Right lobe of liver (tissue), 6 donors: ENCODE measurements at regions not wholly inside any gene's neighbourhood (a gene's known extent, or its start where the extent isn't known, plus 50 kb on each side); places are given as distances from the start of the nearest gene placed in this dataset.

Experiments used
- ATAC-seq, 4 donors: fragments of 200-7000 bp; cut with Tn5 transposase; one replicate each; pipeline ENCODE4 v1.9.1; 2020; ENCODE audit warnings: mild to moderate bottlenecking in 4 of 4, moderate library complexity in 4 of 4
- DNase-seq, 3 donors: peaks; one replicate each; pipeline ENCODE4 v3.0.0-alpha.2; 2020
- H3K27ac ChIP-seq, 3 donors: fragments of 200-600 bp; one replicate each; pipeline ENCODE4 v1.8.0; 2022
- H3K27me3 ChIP-seq, 2 donors: fragments of 200-600 bp; one replicate each; pipeline ENCODE4 v1.8.0; 2022
- H3K36me3 ChIP-seq, 4 donors: fragments of 200-600 bp; sonication (generic) in 1 of 4; one replicate each; pipeline versions ENCODE4 v1.5.1 to v1.8.0; 2017 to 2022; ENCODE audit warnings: control low read depth in 1 of 4
- H3K4me1 ChIP-seq, 4 donors: fragments of 200-600 bp; sonication (generic) in 1 of 4; one replicate each; pipeline versions ENCODE4 v1.5.1 to v1.8.0; 2017 to 2022; ENCODE audit warnings: control low read depth in 1 of 4
- H3K4me3 ChIP-seq, 3 donors: fragments of 200-600 bp; one replicate each; pipeline ENCODE4 v1.8.0; 2022
- H3K9me3 ChIP-seq, 4 donors: fragments of 200-600 bp; sonication (generic) in 1 of 4; one replicate each; pipeline versions ENCODE4 v1.5.1 to v1.8.0; 2017 to 2022; ENCODE audit warnings: control low read depth in 1 of 4
- POLR2A ChIP-seq: fragments of 450-650 bp; IDR thresholded peaks from one replicate; pipeline ENCODE4 v1.6.1; 2017; ENCODE audit warnings: antibody characterized with exemption, mild to moderate bottlenecking
- WGBS: methylation state at CpG from one replicate; pipeline ENCODE4 v1.1.6; 2018; ENCODE audit warnings: low coverage, low lambda C conversion rate; ENCODE audit not compliant: insufficient coverage; ENCODE audit errors: missing lambda C conversion rate; 5-methylcytosine and 5-hydroxymethylcytosine counted together
- intact Hi-C, 2 donors: fragments of 100-400 bp; cut with DNase I; formaldehyde crosslinking; loops; one replicate each; pipeline versions ENCODE4 v1.11.2 to v1.14.1; 2022
- TF ChIP-seq, protein P1 (sequence below), 4 donors: fragments of 200-600 bp in 3 of 4; fragments of 450-650 bp in 1 of 4; IDR thresholded peaks; one replicate each; pipeline versions ENCODE4 v1.5.1 to v1.8.0; 2016 to 2022; ENCODE audit warnings: antibody characterized with exemption in 4 of 4, mild to moderate bottlenecking in 2 of 4
- donor health status: DM: no; HTN: yes; CAD: no.
- donor health status: DM: no; HTN: no; CAD: no.
- donor health status: DM: no; HTN: no; CAD: no.
- donor health status: DM: no; HTN: yes; CAD: no.
- donor health status: DM: no; HTN: yes; CAD: no.

DNA sequence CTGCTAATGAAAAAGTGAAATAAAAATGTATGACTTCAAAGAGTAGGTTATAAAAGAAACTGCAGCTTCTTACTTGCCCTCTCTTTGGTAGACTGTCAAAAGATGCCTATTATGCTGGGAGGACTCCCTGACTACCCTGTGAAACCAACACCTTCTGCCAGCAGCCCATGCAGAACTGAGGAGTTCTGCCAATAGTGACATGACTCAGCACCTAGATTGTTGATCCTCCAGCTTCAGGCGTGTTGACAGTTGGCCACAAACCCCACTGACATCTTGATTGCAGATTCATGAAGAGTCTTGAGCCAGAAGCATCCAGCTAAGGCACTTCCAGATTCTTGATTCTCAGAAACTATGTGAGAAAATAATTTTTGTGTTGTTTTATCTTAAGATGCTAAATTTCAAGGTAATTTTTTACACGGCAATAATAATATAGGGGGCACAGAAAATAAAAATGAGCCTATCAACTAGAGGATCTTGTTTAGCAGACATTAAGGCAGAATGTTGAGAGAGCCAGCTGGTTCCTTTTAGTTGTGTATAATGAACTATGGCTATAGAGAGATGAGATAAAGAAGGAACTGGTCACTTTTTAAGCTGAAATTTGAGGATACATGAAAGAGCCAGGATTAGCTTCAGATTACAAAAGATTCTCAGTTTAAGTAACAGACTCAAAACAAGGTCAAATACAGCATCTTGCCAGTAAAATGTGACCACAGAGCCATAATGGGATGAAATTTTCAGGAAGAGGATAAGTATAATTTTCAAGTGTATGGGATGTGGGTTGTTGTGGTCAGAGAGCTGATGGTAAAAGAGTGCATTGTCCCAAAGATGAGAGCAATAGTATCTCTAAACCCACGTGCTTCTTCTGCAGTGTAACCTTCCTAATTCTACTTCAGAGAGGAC lies 588.7 kb upstream of the CBLB start:
- no peak for DNase-seq
- no peaks in the 10 kb centered on the region for H3K9me3 ChIP-seq
- WGBS: 33% methylated on average over 3 of the region's 3 CpGs
- TF ChIP-seq, protein P1, sequence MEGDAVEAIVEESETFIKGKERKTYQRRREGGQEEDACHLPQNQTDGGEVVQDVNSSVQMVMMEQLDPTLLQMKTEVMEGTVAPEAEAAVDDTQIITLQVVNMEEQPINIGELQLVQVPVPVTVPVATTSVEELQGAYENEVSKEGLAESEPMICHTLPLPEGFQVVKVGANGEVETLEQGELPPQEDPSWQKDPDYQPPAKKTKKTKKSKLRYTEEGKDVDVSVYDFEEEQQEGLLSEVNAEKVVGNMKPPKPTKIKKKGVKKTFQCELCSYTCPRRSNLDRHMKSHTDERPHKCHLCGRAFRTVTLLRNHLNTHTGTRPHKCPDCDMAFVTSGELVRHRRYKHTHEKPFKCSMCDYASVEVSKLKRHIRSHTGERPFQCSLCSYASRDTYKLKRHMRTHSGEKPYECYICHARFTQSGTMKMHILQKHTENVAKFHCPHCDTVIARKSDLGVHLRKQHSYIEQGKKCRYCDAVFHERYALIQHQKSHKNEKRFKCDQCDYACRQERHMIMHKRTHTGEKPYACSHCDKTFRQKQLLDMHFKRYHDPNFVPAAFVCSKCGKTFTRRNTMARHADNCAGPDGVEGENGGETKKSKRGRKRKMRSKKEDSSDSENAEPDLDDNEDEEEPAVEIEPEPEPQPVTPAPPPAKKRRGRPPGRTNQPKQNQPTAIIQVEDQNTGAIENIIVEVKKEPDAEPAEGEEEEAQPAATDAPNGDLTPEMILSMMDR (IDR thresholded peaks at IDR 0.05): no peak
- TF ChIP-seq POLR2A: no peak
- H3K4me1 ChIP-seq: no peaks in the 10 kb centered on the region
- H3K4me3 ChIP-seq: no peak overlapping the region
- peak in 2 of 4 donors; percentile 28 to 83 for ATAC-seq
- intact Hi-C loops: no loop called here
- no peaks in the 10 kb centered on the region for H3K36me3 ChIP-seq
- no peak overlapping the region for H3K27ac ChIP-seq
- H3K27me3 ChIP-seq: no peaks in the 10 kb centered on the region

DNA sequence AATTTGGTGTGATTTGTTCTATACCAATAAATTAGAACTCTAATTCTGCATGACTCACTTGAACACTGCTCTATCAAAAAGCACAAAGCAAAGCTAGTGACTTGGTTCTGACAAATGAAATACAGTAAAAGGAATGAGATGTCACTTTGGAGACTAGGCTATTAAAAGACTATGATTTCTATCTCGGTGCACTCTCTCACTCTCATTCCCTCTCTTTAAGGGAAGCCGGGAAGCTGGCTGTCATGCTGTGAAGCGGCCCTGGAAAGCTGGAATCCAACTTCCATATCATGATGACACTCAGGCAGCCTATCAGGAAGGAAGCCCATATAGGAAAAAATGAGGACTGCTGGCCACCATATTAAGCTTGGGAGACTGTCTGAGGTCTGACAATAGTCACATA lies 590.1 kb upstream of the CBLB start:
- Histone ChIP-seq H3K4me1 (no peaks in the 10 kb centered on the region), H3K9me3 (no peaks in the 10 kb centered on the region), H3K27me3 (no peaks in the 10 kb centered on the region), H3K4me3 (no peak overlapping the region), H3K36me3 (no peaks in the 10 kb centered on the region), H3K27ac (no peak overlapping the region)
- ATAC-seq (no peak), DNase-seq (no peak)
- intact Hi-C loops: no loop called here
- TF ChIP-seq POLR2A: no peak
- TF ChIP-seq, protein P1 (IDR thresholded peaks at IDR 0.05): no peak
- 20% methylated on average over 1 of the region's 3 CpGs for WGBS

DNA sequence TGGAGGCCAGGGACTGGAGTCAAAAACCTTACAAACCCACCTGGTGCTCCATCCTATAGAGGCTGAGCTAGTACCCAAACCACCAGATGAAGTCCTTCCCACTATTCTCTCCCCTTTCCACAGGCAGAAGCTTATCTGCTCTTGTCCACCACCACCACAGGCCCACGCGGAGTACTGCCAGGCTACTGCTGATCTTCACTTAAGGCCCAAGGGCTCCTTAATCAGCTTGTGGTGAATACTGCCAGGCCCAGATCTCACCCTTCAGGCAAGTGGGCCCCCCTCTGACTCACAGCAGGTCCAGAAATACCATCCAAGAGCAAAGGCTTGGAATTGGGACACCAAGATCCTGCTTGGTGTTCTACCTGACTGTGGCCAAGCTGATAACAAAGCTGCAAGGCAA lies 598.1 kb upstream of the CBLB start:
- Histone ChIP-seq H3K4me1 (no peaks in the 10 kb centered on the region), H3K36me3 (no peaks in the 10 kb centered on the region), H3K9me3 (no peaks in the 10 kb centered on the region), H3K27me3 (no peaks in the 10 kb centered on the region), H3K4me3 (no peak overlapping the region), H3K27ac (no peak overlapping the region)
- WGBS: 100% methylated on average over 2 of the region's 2 CpGs
- no peak for DNase-seq
- intact Hi-C loops: no loop called here
- TF ChIP-seq, protein P1 (IDR thresholded peaks at IDR 0.05): no peak
- no peak for TF ChIP-seq POLR2A
- no peak for ATAC-seq

DNA sequence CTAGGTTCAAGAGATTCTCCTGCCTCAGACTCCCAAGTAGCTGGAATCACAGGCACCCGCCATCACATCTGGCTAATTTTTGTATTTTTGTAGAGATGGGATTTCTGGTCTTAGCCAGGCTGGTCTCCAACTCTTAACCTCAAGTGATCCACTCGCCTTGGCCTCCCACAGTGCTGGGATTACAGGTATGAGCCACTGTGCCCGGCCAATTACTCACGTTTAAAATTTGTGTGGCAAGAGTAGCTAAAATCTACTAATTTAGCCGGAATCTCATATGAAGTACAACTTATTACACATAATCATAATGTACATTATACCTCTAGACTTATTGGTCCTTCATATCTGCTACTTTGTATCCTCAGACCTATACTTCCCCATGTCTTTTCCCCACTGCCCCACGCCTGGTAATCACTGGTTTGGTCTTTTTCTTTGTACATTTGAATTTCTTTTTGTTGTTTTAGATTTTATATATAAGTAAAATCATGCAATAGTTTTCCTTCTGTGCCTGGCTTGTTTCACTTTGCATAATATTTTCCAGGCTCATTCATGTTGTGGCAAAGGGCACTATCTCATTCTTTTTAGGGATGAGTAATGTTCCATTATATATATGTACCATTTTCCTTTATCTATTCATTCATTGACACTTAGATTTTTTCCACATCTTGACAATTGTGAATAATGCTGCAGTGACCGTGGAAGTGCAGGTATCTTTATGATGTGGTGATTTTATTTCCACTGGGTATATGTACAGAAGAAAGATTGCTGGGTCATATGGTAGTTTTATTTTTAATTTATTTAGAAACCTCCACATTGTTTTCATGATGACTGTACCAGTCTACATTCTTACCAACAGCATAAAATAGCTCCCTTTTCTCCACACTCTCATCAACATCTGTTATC lies 605.0 kb upstream of the CBLB start:
- Histone ChIP-seq H3K27ac (no peak overlapping the region), H3K4me1 (no peaks in the 10 kb centered on the region), H3K27me3 (no peaks in the 10 kb centered on the region), H3K9me3 (no peaks in the 10 kb centered on the region), H3K4me3 (no peak overlapping the region), H3K36me3 (no peaks in the 10 kb centered on the region)
- intact Hi-C loops: no loop called here
- DNase-seq (no peak), ATAC-seq (no peak)
- TF ChIP-seq POLR2A: no peak
- TF ChIP-seq, protein P1 (IDR thresholded peaks at IDR 0.05): no peak
- 64% methylated on average over 7 of the region's 7 CpGs for WGBS
